Upper lobe of left lung (tissue), 4 donors: ENCODE measurements at regions not wholly inside any gene's neighbourhood (a gene's known extent, or its start where the extent isn't known, plus 50 kb on each side); places are given as distances from the start of the nearest gene placed in this dataset.

Experiments used
- CTCF ChIP-seq, 6 experiments: fragments of 450-650 bp in 4 of 6; fragments of 200-600 bp in 2 of 6; sonication (generic) in 2 of 6; IDR thresholded peaks; one replicate each; pipeline ENCODE4 v1.5.1; 2016 to 2019; ENCODE audit warnings: antibody characterized with exemption in 6 of 6
- EP300 ChIP-seq, 4 donors: sonication (generic); formaldehyde crosslinking; IDR thresholded peaks; one replicate each; pipeline ENCODE4 v1.5.1; 2017; ENCODE audit warnings: antibody characterized with exemption in 4 of 4, control low read depth in 2 of 4
- POLR2A ChIP-seq, 4 donors: fragments of 450-650 bp; IDR thresholded peaks; one replicate each; pipeline ENCODE4 v1.5.1; 2016 to 2017; ENCODE audit warnings: antibody characterized with exemption in 4 of 4, mild to moderate bottlenecking in 2 of 4
- POLR2AphosphoS5 ChIP-seq, 2 donors: sonication (generic); formaldehyde crosslinking; IDR thresholded peaks; one replicate each; pipeline ENCODE4 v1.5.1; 2017; ENCODE audit warnings: antibody characterized with exemption in 2 of 2

DNA sequence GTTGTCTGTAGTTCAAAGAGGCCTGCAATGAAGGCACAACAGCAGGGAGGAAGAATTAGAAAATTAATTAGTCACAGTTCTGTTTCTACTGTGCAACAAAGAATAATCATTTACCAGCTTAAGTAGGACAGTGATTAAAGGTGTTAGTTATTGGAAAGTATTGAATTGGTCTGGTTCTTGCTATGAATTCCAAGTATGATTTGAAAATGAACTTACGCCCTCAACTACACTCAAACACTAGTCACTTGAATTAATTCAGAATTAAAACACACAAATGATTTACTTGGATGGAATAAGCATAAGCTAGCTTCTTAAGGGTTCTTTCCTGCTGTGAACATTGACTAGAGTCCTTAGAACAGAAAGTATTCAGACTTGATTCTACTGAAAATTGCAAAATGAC is 69.9 kb upstream of the EXOC1L start:
- TF ChIP-seq EP300 (IDR thresholded peaks at IDR 0.05), result no peak
- no peak for TF ChIP-seq POLR2A (IDR thresholded peaks at IDR 0.05)
- no peak for TF ChIP-seq CTCF (IDR thresholded peaks at IDR 0.05)
- TF ChIP-seq POLR2AphosphoS5 (IDR thresholded peaks at IDR 0.05), result no peak
